GM13977 (cell line): ENCODE measurements at regions not wholly inside any gene's neighbourhood (a gene's known extent, or its start where the extent isn't known, plus 50 kb on each side); places are given as distances from the start of the nearest gene placed in this dataset.

ENCODE experiments used
- DNase-seq: peaks from one replicate; pipeline ENCODE4 v3.0.0; 2012; ENCODE audit warnings: low spot score
- in situ Hi-C: fragments of 300-500 bp; cut with MboI; formaldehyde crosslinking; loops from one replicate; pipeline ENCODE4 v1.12.0; 2022; ENCODE audit warnings: low sequenced_read_pairs, low pct_unique_long_range_greater_than_20kb, mixed read lengths, inconsistent platforms; ENCODE audit not compliant: unreplicated experiment
- TF ChIP-seq, protein P1 (sequence below): IDR thresholded peaks from 2 replicates; pipeline ENCODE4 v1.5.1; 2012; ENCODE audit warnings: mild to moderate bottlenecking, control low read depth; ENCODE audit not compliant: insufficient read depth; ENCODE audit errors: extremely low read depth, missing control alignments

DNA sequence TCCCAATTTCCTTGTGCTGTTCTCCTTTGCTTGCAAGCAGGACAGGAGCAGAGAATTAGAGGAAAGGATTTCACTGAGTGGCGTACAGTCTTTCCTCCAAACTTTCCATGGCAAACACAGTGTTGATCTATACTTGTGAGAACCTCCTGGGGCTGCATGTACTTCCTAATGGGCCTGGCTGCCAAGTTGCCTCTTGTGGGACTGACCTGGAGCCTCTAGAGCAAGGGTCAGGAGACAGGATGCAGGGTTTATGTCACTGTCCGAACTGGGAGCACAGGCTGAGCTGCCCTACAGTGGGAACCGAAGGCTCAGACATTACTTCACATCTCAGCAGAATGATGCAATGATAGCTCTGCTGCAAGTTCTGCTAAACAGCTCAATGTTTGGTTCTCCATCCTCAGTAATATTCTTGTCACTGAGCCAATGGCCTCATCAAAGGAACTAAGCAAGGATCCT lies 102.3 kb downstream of the ENC1 start:
- no peak for DNase-seq
- in situ Hi-C loops = no loop called here
- TF ChIP-seq, protein P1, sequence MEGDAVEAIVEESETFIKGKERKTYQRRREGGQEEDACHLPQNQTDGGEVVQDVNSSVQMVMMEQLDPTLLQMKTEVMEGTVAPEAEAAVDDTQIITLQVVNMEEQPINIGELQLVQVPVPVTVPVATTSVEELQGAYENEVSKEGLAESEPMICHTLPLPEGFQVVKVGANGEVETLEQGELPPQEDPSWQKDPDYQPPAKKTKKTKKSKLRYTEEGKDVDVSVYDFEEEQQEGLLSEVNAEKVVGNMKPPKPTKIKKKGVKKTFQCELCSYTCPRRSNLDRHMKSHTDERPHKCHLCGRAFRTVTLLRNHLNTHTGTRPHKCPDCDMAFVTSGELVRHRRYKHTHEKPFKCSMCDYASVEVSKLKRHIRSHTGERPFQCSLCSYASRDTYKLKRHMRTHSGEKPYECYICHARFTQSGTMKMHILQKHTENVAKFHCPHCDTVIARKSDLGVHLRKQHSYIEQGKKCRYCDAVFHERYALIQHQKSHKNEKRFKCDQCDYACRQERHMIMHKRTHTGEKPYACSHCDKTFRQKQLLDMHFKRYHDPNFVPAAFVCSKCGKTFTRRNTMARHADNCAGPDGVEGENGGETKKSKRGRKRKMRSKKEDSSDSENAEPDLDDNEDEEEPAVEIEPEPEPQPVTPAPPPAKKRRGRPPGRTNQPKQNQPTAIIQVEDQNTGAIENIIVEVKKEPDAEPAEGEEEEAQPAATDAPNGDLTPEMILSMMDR = no peak

DNA sequence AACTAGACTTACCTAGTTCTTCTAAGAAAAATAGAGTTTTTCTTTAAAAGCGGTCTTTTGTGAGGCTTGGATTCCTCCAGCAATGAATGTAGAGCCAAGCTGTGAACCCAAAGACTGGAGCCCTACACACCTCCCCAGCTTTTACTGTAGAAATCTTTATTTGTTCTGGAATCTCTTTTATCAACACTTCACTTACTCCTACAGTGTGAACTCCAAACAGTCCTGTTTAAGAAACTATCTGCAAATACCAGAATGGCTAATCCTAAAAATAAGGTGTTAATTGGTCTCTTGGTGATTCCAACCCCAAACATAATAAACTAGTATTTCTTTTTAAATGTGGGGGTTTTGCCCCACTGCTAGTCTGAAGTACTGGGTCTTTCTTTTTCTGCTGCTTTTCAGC lies 103.9 kb downstream of the ENC1 start:
- in situ Hi-C loops = no loop called here
- no peak for DNase-seq
- TF ChIP-seq, protein P1 = no peak

DNA sequence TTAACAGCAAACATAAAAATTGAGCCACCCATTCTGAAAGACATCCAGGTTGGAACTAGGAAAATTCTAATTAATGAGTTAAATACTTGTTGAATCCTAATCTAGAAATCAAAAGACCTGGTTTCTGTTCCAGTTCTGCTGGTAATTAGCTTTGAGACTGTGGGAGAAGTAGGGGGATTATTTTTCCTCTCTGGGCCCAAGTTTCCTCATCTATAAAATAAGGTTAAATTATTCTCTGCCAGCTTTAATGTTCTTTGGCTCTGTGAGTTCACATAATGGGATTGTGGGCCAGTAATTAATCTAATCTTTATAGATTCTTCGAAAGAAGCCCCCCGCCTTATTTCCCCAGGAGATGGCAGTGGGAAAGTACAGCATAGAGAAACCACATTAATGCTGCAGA lies 104.6 kb downstream of the ENC1 start:
- TF ChIP-seq, protein P1 = no peak

DNA sequence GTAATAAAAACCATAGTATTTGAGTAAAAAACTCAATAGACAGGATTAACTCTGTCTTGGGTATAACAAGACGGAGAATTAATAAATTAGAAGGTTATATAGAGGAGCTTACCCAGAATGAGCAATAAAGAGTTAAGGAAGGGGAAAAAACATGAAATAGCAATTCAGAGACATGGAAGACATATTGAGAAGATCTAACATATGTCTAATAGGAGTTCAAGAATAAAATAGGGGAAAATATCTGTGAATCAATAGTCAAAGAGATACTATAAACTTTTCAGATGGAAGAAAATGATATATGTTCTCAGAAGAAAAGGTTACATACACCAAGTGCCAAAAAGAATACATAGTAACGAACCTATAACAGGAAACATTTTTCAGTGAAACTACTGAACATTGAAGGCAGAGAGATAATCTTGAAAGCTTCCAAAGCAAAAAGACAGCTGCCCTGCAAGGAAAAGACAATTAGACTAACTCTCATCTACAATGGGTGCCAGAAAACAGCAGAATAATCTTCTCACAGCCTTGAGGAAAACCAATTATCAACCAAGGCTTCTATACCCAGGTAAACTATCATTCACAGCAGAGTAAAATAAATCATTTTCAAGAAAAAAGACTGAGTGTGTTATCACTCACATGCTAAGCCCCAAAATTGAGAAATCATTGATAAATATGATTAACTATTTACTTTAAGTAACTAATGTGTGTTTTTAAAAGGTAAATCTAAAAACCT lies 106.0 kb downstream of the ENC1 start:
- no peak for DNase-seq
- TF ChIP-seq, protein P1 = no peak
- in situ Hi-C loops = no loop called here

More for the DNA sequence above, 104.6 kb downstream of the ENC1 start:
- DNase-seq = no peak
- in situ Hi-C loops = no loop called here

DNA sequence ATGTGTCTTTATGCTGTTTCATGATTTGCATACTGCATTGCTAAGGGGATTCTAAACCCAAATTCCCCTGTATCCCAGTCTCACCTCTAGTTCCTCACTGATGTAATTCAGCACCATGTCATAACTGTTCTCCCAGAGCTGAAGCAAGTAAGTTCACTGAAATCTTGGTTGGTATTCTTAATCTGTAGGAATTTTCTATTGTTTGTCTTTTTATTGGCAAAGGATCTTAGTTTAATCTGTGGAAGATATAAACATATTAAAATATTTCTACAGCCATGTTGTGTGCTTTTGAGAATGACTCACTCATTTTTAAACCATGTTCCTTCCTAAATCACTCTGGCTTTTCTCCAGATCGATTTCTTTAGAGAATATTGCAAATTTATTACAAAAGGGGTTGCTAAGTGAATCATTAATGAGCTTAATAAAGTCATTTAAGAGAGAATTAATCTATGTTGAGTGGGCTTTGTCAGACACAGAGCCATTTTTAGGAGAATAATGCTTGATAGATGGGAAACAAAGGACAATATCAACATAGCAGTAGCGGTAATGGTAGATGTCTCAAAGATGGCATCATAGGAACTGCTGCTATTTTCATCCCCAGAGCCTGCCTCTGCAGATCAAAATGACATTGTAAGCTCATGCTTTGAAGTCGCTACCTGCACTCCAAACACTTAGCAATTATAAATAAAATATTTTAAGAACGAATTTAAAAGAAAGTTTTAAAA lies 110.0 kb downstream of the ENC1 start:
- TF ChIP-seq, protein P1 = no peak
- in situ Hi-C loops = no loop called here
- no peak for DNase-seq

DNA sequence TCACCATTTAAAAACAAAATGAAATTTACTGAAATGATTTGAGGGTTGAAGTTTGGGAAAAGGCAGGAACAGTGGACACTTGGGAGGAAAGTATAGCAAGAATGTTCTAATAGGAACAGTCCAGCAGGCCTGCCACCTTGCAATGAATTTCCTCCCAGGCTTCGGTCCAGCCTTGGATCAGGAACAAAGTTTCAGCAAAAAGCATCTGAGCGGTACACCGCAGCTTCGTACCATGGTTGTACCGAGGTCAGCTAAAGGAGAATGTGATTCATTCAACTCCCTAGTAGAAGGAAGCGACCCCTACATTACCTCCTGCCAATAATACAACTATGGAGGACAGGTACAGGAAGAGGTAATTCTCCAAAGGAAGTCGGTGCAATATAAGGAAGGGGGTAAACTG lies 111.4 kb downstream of the ENC1 start:
- in situ Hi-C loops = no loop called here
- TF ChIP-seq, protein P1 = no peak
- DNase-seq = no peak
